TTC549 (cell line): ENCODE measurements at regions not wholly inside any gene's neighbourhood (a gene's known extent, or its start where the extent isn't known, plus 50 kb on each side); places are given as distances from the start of the nearest gene placed in this dataset.

Source experiments
- FAIRE-seq: peaks from 2 replicates; lab custom pipeline; 2012; peaks lifted over from hg19 to GRCh38; lab: Jason Lieb, UNC

DNA sequence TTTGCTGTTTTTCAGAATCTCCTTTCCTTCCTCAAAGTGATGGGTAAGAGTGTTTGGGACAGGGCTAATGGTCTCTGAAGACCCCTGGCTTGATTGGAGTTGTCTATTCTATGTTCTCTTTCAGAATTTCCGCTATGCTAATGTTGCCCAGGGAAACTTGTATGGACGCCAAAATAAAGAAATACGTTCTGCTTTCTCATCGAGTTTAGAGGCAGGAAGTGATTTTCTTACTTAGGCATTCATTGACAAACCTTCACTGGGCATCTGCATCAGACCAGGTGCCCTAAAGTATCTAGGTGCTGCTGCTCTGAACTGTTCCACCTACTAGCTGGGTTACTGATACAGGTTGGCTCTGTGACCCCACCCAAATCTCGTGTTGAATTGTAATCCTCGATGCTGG lies 787.9 kb upstream of the EEF2KMT start:
- FAIRE-seq = no peak

GRCh38 chr16:5884996-5885395 lies 787.4 kb upstream of the EEF2KMT start:
- FAIRE-seq = no peak

GRCh38 chr16:5884339-5884738 lies 786.7 kb upstream of the EEF2KMT start:
- FAIRE-seq = no peak

GRCh38 chr16:5882087-5882640 lies 784.6 kb upstream of the EEF2KMT start:
- FAIRE-seq = no peak

GRCh38 chr16:5875416-5875815 lies 777.8 kb upstream of the EEF2KMT start:
- FAIRE-seq = no peak

DNA sequence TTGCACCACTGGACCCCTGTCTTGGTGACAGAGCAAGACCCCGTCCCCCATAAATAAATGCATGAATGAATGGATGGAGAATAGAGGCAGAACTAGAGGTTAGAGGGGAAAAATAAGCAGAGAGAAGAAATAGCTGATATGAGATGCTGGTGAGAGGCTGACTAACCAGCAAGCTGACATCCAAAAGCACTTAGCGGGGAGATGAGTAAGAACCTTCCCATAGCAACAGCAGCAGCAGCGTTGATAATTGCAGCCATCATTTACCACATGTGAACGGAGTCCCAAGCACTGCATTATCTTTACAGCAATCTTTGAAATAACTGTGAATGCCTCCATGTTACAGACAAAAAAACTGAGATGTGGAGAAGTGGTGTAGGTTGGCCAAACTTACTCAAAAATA lies 777.3 kb upstream of the EEF2KMT start:
- no peak for FAIRE-seq

- FAIRE-seq = no peak
Measured at GRCh38 chr16:5873221-5873620, 775.6 kb upstream of the EEF2KMT start.

DNA sequence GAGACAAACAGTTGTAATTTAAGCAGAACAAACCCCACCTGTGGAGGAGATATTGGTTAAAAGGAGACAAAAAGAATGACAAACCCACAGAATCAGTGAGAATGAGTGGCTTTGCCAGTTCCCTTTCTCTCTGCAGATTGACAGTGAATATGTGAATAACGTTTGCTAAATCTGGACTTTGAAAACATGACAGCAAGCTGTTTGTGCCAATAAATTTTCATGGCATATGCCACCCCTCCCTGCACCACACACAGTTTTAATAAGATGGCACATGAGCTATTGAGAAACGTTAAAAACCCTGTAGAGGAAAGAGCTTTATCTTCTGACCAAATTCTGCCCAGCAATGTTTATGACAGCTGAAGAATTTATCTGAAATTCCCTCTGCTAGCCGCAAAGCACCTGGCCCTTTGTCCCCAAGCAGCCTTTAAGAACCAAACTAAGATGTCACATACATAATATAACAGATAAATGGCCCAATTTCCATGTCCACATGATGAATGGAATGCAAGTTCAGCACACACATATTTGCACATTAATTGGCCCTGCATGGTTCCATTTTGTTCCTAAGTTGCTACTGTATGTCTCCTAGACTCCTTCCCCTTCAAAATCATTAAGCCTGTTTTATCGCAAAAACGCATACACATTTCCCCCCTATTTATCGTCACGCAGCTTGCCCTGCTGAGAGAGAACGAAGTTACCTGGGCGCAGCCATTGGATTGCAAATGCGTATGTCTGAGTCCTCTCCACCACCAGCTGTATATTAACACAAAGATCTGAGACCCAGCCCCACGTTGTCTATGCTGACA lies 773.5 kb upstream of the EEF2KMT start:
- FAIRE-seq = no peak

DNA sequence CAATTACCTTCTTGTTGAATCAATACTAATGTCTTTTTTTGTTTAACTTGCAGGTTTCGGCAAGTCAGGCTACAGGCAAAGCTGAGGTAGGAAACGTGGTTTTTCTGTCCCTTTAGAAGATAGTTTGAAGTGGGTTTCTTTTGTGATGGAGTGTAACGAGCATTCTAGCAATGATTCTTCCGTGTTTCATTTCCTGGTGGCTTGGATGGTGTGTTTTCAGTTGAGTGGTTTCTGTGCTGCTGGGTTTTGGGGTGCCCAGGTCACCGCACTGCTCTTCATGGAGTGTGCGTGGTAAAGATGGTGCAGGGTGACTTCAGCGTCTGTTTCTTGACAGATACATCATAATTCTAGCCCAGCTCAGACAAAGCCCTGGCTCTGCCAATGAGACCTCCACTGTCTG lies 769.7 kb upstream of the EEF2KMT start:
- no peak for FAIRE-seq

DNA sequence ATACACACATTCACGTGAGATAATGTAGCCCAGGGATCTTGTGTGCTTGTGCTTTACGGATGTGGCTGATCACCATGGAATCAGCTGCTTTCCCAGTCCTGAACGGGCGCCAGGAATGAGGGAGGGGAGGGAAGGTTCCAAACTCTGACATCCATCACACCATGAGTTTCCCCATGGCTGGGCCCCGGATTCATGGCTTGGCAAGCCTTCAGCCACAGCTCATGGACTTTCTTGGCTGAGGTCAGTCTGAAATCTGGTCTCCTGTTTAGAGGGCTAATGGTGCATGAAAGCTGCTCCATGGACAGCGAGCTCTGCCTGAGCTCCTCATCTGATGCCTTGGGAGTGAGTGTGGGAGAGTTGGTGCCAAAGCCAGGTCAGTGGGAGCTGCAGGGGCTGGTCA lies 767.6 kb upstream of the EEF2KMT start:
- FAIRE-seq = no peak

GRCh38 chr16:5863071-5863606 lies 765.5 kb upstream of the EEF2KMT start:
- no peak for FAIRE-seq

DNA sequence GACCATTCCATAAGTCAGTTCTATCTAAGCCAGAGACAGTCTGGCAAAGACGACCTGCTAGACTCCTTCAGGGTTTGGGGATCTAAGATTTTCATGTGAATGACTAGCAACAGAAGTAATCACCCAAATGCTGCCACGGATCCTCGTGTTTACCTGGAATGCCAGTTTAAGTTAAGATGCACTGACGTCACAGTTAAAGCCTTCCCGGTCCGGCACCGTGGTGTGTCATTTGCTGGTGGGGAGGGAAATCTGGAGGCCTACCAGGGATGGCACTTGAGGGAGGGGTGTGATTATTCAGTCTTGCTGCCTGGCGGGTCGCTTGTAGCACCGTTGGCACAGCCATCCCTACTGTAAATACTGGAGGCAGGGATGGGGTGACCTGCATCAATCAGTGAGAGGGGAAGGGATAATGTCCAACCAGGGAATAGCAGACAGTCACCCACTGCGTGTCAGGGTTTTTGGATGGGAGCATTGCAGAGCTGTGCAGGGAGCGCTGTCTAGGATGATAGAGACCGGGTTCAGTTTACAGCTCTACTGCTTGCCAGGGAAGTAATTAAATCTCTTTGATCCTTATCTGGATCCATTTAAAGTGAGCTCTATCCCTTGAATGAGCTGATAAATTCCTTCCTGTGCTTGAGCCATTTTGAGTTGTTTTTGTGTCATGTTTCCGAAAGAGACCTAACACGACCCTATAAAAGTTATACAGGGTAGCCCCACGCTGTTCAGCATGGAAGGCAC lies 764.7 kb upstream of the EEF2KMT start:
- FAIRE-seq = no peak

DNA sequence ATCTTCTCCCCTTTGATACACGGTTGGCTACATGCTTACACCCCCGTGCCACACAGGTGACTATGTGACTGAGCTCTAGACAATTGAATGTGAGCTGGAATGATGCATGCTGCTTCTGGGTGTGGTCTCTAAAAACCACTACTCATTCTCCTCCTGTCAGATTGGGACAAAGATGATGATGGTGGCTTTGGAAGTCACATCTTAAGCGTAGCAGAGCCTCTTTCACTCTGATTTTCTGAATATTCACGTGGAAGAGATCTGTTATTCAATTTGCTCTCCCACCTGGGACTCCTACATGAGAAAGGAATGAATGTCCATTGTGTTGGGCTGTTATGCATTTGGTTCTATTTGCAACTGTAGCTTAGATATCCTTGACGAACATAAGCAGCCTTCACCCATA lies 763.6 kb upstream of the EEF2KMT start:
- FAIRE-seq = no peak

DNA sequence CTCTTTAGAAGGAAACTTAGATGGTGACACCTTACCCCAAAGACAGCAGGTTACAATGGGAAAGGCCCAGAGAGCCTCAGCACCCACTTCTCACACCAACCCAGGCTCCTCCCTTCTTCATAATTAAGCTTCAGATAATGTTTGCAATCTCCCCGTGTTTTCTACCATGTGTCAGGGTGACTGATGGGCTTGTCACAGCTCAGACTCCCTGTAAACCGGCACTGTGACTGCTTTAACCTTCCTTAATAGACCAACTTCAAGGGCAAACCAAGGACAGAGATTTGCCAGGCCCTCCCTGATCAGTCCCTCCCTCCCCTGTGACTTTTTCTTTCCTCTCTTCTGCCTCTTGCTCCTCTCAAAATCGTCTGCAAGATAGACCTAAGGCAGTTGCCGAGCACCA lies 760.6 kb upstream of the EEF2KMT start:
- FAIRE-seq = no peak

DNA sequence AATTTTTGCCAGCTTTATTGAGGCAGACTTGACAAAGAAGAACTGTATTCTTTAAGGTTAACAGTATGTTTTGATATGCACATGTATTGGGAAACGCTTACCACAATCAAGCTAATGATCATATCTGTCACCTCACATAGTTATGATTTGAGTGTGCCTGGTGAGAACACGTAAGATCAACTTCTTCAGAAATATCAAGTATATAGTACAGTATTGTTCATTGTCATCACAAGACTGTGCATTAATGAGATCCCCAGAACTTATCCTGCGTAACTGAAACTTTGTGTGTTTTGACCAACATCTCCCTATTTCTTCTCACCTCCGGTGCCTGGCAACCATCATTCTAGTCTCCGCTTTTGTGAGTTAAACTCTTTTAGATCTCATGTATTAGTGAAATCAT lies 756.4 kb upstream of the EEF2KMT start:
- FAIRE-seq = no peak

DNA sequence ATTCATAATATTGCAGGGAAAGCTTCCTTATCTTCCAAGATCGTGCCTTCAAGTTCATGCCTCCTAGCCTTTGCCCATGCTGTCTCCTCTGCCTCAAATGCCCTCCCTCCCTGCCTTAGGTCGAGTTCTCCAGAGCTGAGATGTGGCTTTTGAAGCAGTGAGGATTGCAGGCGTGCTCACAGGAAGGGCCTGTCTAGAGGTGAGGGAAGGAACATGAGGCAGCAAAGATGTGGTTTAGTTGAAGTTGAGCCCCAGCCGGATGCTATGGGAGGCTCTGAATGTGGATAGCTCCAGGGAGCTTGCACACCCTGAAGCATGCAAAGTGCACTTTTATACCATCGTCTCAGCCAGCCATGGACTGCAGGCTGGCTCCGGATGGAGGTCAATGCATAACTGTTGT lies 754.6 kb upstream of the EEF2KMT start:
- no peak for FAIRE-seq

GRCh38 chr16:5851393-5851982 lies 753.9 kb upstream of the EEF2KMT start:
- no peak for FAIRE-seq

GRCh38 chr16:5850632-5851392 lies 753.2 kb upstream of the EEF2KMT start:
- no peak for FAIRE-seq

- no peak for FAIRE-seq
Measured at GRCh38 chr16:5845046-5845445, 747.5 kb upstream of the EEF2KMT start.

- FAIRE-seq = no peak
Measured at GRCh38 chr16:5841974-5842373, 744.4 kb upstream of the EEF2KMT start.

GRCh38 chr16:5838725-5839124 lies 741.1 kb upstream of the EEF2KMT start:
- FAIRE-seq = no peak

- no peak for FAIRE-seq
Measured at GRCh38 chr16:5838071-5838470, 740.5 kb upstream of the EEF2KMT start.
